ENCODE measurements at regions not wholly inside any gene's neighbourhood (a gene's known extent, or its start where the extent isn't known, plus 50 kb on each side); places are given as distances from the start of the nearest gene placed in this dataset.
"Not testable (repeated sequence)": the region's sequence is repeated elsewhere in the genome, so short reads cannot be mapped to it uniquely, and the experiment has no call there.

GRCh38 chr14:45976001-45976400, 675.6 kb downstream of the RPL10L start:
- DNase-seq (ENCODE audit: low spot score), result no peak

GRCh38 chr14:45972416-45972815, 679.2 kb downstream of the RPL10L start:
- no peak for DNase-seq (ENCODE audit: low spot score)

- no peak for DNase-seq (ENCODE audit: low spot score)
These were observed 681.0 kb downstream of the RPL10L start for GRCh38 chr14:45970621-45971020.

GRCh38 chr14:45968037-45968436, 683.5 kb downstream of the RPL10L start:
- no peak for DNase-seq (ENCODE audit: low spot score)

GRCh38 chr14:45949479-45949878, 696.5 kb upstream of the MIS18BP1 start:
- no peak for DNase-seq (ENCODE audit: low spot score)

GRCh38 chr14:45947830-45948229, 694.8 kb upstream of the MIS18BP1 start:
- no peak for DNase-seq (ENCODE audit: low spot score)

GRCh38 chr14:45946251-45946650, 693.2 kb upstream of the MIS18BP1 start:
- DNase-seq (ENCODE audit: low spot score), result no peak

GRCh38 chr14:45940318-45940717, 687.3 kb upstream of the MIS18BP1 start:
- DNase-seq (ENCODE audit: low spot score), result no peak

GRCh38 chr14:45939572-45939971, 686.6 kb upstream of the MIS18BP1 start:
- no peak for DNase-seq (ENCODE audit: low spot score)

- not testable (repeated sequence) for DNase-seq (ENCODE audit: low spot score)
These were observed 667.0 kb upstream of the MIS18BP1 start for GRCh38 chr14:45919995-45920394.

GRCh38 chr14:45916340-45916953, 663.4 kb upstream of the MIS18BP1 start:
- no peak for DNase-seq (ENCODE audit: low spot score)

- DNase-seq (ENCODE audit: low spot score), result no peak
These were observed 654.8 kb upstream of the MIS18BP1 start for GRCh38 chr14:45907782-45908181.

GRCh38 chr14:45906257-45906656, 653.3 kb upstream of the MIS18BP1 start:
- no peak for DNase-seq (ENCODE audit: low spot score)

- DNase-seq (ENCODE audit: low spot score), result no peak
These were observed 652.7 kb upstream of the MIS18BP1 start for GRCh38 chr14:45905672-45906071.

GRCh38 chr14:45904314-45904713, 651.3 kb upstream of the MIS18BP1 start:
- no peak for DNase-seq (ENCODE audit: low spot score)

- no peak for DNase-seq (ENCODE audit: low spot score)
These were observed 649.2 kb upstream of the MIS18BP1 start for GRCh38 chr14:45902241-45902640.

GRCh38 chr14:45897439-45897838, 644.4 kb upstream of the MIS18BP1 start:
- DNase-seq (ENCODE audit: low spot score), result no peak

GRCh38 chr14:45893127-45893526, 640.1 kb upstream of the MIS18BP1 start:
- DNase-seq (ENCODE audit: low spot score), result no peak

- no peak for DNase-seq (ENCODE audit: low spot score)
These were observed 638.5 kb upstream of the MIS18BP1 start for GRCh38 chr14:45891417-45892080.

GRCh38 chr14:45888766-45889285, 635.8 kb upstream of the MIS18BP1 start:
- not testable (repeated sequence) for DNase-seq (ENCODE audit: low spot score)

GRCh38 chr14:45877981-45878380, 625.0 kb upstream of the MIS18BP1 start:
- DNase-seq (ENCODE audit: low spot score), result no peak

- DNase-seq (ENCODE audit: low spot score), result no peak
These were observed 615.9 kb upstream of the MIS18BP1 start for GRCh38 chr14:45868863-45869262.

GRCh38 chr14:45868377-45868776, 615.4 kb upstream of the MIS18BP1 start:
- no peak for DNase-seq (ENCODE audit: low spot score)
